ENCODE measurements at regions not wholly inside any gene's neighbourhood (a gene's known extent, or its start where the extent isn't known, plus 50 kb on each side); places are given as distances from the start of the nearest gene placed in this dataset.

DNA sequence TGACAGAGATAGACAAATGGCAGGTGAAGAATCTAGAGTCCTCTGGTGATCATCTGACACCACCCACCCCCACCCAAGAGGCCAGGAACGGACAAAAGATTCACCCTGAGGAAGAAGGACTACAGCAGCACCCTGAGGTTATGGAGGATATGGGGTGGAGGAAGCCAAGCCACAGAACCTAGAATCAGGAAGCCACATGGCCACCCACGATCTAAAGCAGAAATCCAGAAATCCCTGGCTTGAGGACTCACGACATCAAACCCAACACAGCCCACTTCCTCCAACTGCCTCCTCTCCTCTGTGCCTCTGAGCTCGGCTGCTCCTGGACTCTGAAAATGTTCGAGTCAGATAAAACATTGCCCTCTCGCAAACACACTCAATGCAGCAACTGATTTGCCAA, 364.3 kb downstream of the SHANK2 start:
- no peak overlapping the region for H3K4me3 Mint-ChIP-seq
- Histone ChIP-seq H2BK15ac (ENCODE audit: low read depth, low read length) (no peak overlapping the region), H4K8ac (replicated peaks; ENCODE audit: insufficient read length, low read depth, low read length) (no peak overlapping the region), H4K20me1 (ENCODE audit: control insufficient read depth, insufficient read depth, insufficient read length) (no peaks in the 10 kb centered on the region), H3K9ac (ENCODE audit: extremely low read depth, insufficient read length, low read length) (no peak overlapping the region), H3K56ac (ENCODE audit: insufficient read length, low read depth, low read length) (no peak overlapping the region), H3K18ac (ENCODE audit: insufficient read length, low read depth, low read length) (no peak overlapping the region), H3K4me1 (ENCODE audit: insufficient read depth, low read length) (no peaks in the 10 kb centered on the region), H4K5ac (ENCODE audit: insufficient read length, low read depth, low read length) (no peak overlapping the region), H3K4ac (ENCODE audit: low read depth, low read length) (no peak overlapping the region), H3K9me3 (ENCODE audit: control insufficient read depth, low read depth, low read length) (no peaks in the 10 kb centered on the region), H2AK5ac (ENCODE audit: insufficient read length, low read length) (no peak overlapping the region), H3K79me2 (ENCODE audit: insufficient read depth, low read length) (no peaks in the 10 kb centered on the region), H4K91ac (ENCODE audit: insufficient read length, low read depth, low read length) (no peak overlapping the region), H2BK120ac (ENCODE audit: low read depth, low read length, poor library complexity, severe bottlenecking) (no peak overlapping the region), H3K14ac (ENCODE audit: insufficient read depth, low read length) (no peak overlapping the region), H2BK12ac (ENCODE audit: insufficient read length, low read depth, low read length) (no peak overlapping the region), H2BK20ac (ENCODE audit: low read depth, low read length, poor library complexity, severe bottlenecking) (no peak overlapping the region), H3K79me1 (ENCODE audit: insufficient read depth, low read depth, low read length, poor library complexity, severe bottlenecking) (no peaks in the 10 kb centered on the region), H3K4me2 (ENCODE audit: insufficient read depth, insufficient read length, low read length) (no peak overlapping the region), H3K27ac (ENCODE audit: insufficient read length, low read depth, low read length) (no peak overlapping the region), H3T11ph (ENCODE audit: low read length) (no peak overlapping the region), H2AFZ (ENCODE audit: low read length) (no peak overlapping the region), H3K23me2 (ENCODE audit: insufficient read length, low read depth, low read length, poor library complexity, severe bottlenecking) (no peaks in the 10 kb centered on the region), H3K23ac (ENCODE audit: insufficient read length, low read depth, low read length) (no peak overlapping the region), H3K27me3 (ENCODE audit: insufficient read depth, low read length) (no peaks in the 10 kb centered on the region), H2BK5ac (ENCODE audit: insufficient read length, low read length) (no peak overlapping the region)
- H3K9me3 Mint-ChIP-seq = peaks cover 5 to 6% of the 10 kb centered on the region in 2 experiments; a peak in 3 of 5 replicates
- H3K36me3 Mint-ChIP-seq (ENCODE audit: insufficient read depth in 1 of 3, low read depth in 3 of 3) = peaks cover 15 to 22% (median 18%) of the 10 kb centered on the region in 3 experiments; a peak in 6 of 7 replicates
- no CpG with 5 or more reads among the region's 6 CpGs for WGBS (ENCODE audit: extremely low coverage, insufficient read length, low lambda C conversion rate)
- no peak for DNase-seq
- no peak for TF ChIP-seq CTCF (conservative IDR thresholded peaks at IDR 0.05)
- no peak overlapping the region for H3K27ac Mint-ChIP-seq
- peaks cover 31 to 38% of the 10 kb centered on the region in 2 experiments for H3K4me1 Mint-ChIP-seq
- H3K27me3 Mint-ChIP-seq (ENCODE audit: low read depth) = peaks cover 2% of the 10 kb centered on the region
